Endothelial cell of umbilical vein (primary cell): ENCODE measurements at regions not wholly inside any gene's neighbourhood (a gene's known extent, or its start where the extent isn't known, plus 50 kb on each side); places are given as distances from the start of the nearest gene placed in this dataset.

Experiments
- BruUV-seq: library from RNA; stranded (reverse); fragments of 400-500 nt; replicated peaks from 2 replicates; lab custom pipeline; 2021; lab: Mats Ljungman, UMichigan
- CTCF ChIA-PET: fragments of 300-600, 350-600 bp; sonication (Branson Sonifier 250); formaldehyde crosslinking; loops from one replicate; lab custom pipeline; 2021; ENCODE audit warnings: antibody characterized with exemption, inconsistent platforms; lab: Charles Lee
- POLR2A ChIA-PET: fragments of 300-600, 350-600 bp; sonication (Branson Sonifier 250); formaldehyde crosslinking; loops from one replicate; lab custom pipeline; 2021; ENCODE audit warnings: antibody characterized with exemption, inconsistent platforms; lab: Charles Lee
- DNase-seq: peaks from one replicate; pipeline ENCODE4 v3.0.0-alpha.2; 2011; ENCODE audit warnings: low read depth, low spot score
- FAIRE-seq: peaks from 2 replicates; lab custom pipeline; 2011; peaks lifted over from hg19 to GRCh38; lab: Jason Lieb, UNC
- H2AFZ ChIP-seq: 2 replicates; pipeline ENCODE4 v1.6.0; 2012; ENCODE audit warnings: low read depth, low read length, control low read depth, inconsistent platforms
- H3K27ac ChIP-seq: 2 replicates; pipeline ENCODE4 v1.5.1; 2011; ENCODE audit warnings: low read depth, mild to moderate bottlenecking, control low read depth, low read length, moderate library complexity; ENCODE audit not compliant: insufficient read depth
- H3K27me3 ChIP-seq, 2 experiments: 2 replicates each; pipeline versions ENCODE4 v1.6.0 to v1.6.1; 2011; ENCODE audit warnings: low read length in 2 of 2, mixed read lengths in 1 of 2; ENCODE audit not compliant: control insufficient read depth in 2 of 2, insufficient read depth in 2 of 2
- H3K36me3 ChIP-seq, 2 experiments: 2 replicates in 1 of 2; 3 replicates in 1 of 2; pipeline ENCODE4 v1.5.1; 2011; ENCODE audit warnings: low read length in 2 of 2, mild to moderate bottlenecking in 1 of 2, moderate library complexity in 1 of 2; ENCODE audit not compliant: control insufficient read depth in 2 of 2, insufficient read depth in 2 of 2; ENCODE audit errors: extremely low read depth in 1 of 2
- H3K4me1 ChIP-seq: 3 replicates; pipeline ENCODE4 v1.5.1; 2011; ENCODE audit warnings: mild to moderate bottlenecking, low read length; ENCODE audit not compliant: control insufficient read depth, insufficient read depth; ENCODE audit errors: extremely low read depth
- H3K4me2 ChIP-seq: 2 replicates; pipeline ENCODE4 v1.6.1; 2011; ENCODE audit warnings: low read length, control low read depth, mixed read lengths; ENCODE audit not compliant: insufficient read depth
- H3K4me3 ChIP-seq, 3 experiments: fragments of 200-600 bp in 1 of 3; sonication (generic), shearing (Covaris generic) in 1 of 3; replicated peaks in 1 of 3; 2 replicates each; pipeline ENCODE4 v1.5.1; 2011 to 2016; ENCODE audit warnings: control low read depth in 3 of 3, low read length in 3 of 3, mild to moderate bottlenecking in 2 of 3, inconsistent platforms in 1 of 3, low read depth in 1 of 3, moderate library complexity in 1 of 3; ENCODE audit not compliant: insufficient read depth in 1 of 3
- H3K79me2 ChIP-seq: 2 replicates; pipeline ENCODE4 v1.6.0; 2012; ENCODE audit warnings: low read length, inconsistent platforms; ENCODE audit not compliant: control insufficient read depth, insufficient read depth
- H3K9ac ChIP-seq: replicated peaks from 2 replicates; pipeline ENCODE3; 2011; ENCODE audit warnings: low read length, control low read depth; ENCODE audit not compliant: insufficient read depth; ENCODE audit errors: extremely low read depth
- H3K9me1 ChIP-seq: replicated peaks from 3 replicates; pipeline ENCODE4 v1.6.0; 2011; ENCODE audit warnings: mild to moderate bottlenecking, low read length; ENCODE audit not compliant: control insufficient read depth, insufficient read depth; ENCODE audit errors: extremely low read depth
- H3K9me3 ChIP-seq: replicated peaks from 2 replicates; pipeline ENCODE4 v1.5.1; 2012; ENCODE audit warnings: low read length, inconsistent platforms; ENCODE audit not compliant: control insufficient read depth, insufficient read depth
- H4K20me1 ChIP-seq: replicated peaks from 2 replicates; pipeline ENCODE3; 2011; ENCODE audit warnings: mild to moderate bottlenecking, low read length; ENCODE audit not compliant: control insufficient read depth, insufficient read depth; ENCODE audit errors: extremely low read depth
- EZH2 ChIP-seq: IDR thresholded peaks from 2 replicates; pipeline ENCODE4 v1.6.1; 2012; ENCODE audit warnings: borderline replicate concordance, low read depth, mild to moderate bottlenecking, moderate library complexity, low read length, inconsistent platforms; ENCODE audit not compliant: severe bottlenecking
- FOS ChIP-seq: IDR thresholded peaks from 2 replicates; pipeline ENCODE4 v1.6.1; 2011; ENCODE audit warnings: mild to moderate bottlenecking, low read length, moderate library complexity, borderline replicate concordance; ENCODE audit not compliant: insufficient read depth
- GATA2 ChIP-seq: IDR thresholded peaks from 2 replicates; pipeline ENCODE4 v1.7.0; 2011; ENCODE audit warnings: low read depth, mild to moderate bottlenecking, moderate library complexity, mixed read lengths, low read length; ENCODE audit not compliant: insufficient read length, insufficient read depth
- JUN ChIP-seq: IDR thresholded peaks from 2 replicates; pipeline ENCODE4 v1.6.1; 2011; ENCODE audit warnings: borderline replicate concordance, low read depth; ENCODE audit not compliant: insufficient read length, insufficient read depth
- MYC ChIP-seq: IDR thresholded peaks from one replicate; pipeline ENCODE4 v1.6.1; 2011; ENCODE audit warnings: mild to moderate bottlenecking, low read depth, low read length
- POLR2A ChIP-seq: IDR thresholded peaks from 2 replicates; pipeline ENCODE4 v1.6.1; 2012; ENCODE audit warnings: low read depth, mild to moderate bottlenecking, control low read depth, low read length
- POLR2AphosphoS5 ChIP-seq: IDR thresholded peaks from 2 replicates; pipeline ENCODE4 v1.6.1; 2012; ENCODE audit warnings: low read depth, mild to moderate bottlenecking, control low read depth, low read length, moderate library complexity; ENCODE audit not compliant: insufficient read depth
- dilution Hi-C: fragments of 300-500 bp; cut with MboI; formaldehyde crosslinking; loops from one replicate; pipeline ENCODE4 v1.15.0; 2019; ENCODE audit warnings: low sequenced_read_pairs; ENCODE audit not compliant: extremely low pct_ligation_motif_present
- intact Hi-C: fragments of 100-400 bp; cut with micrococcal nuclease; formaldehyde crosslinking; loops from one replicate; pipeline ENCODE4 v1.10.0; 2022
- TF ChIP-seq, protein P1 (sequence below): IDR thresholded peaks from 2 replicates; pipeline ENCODE4 v1.6.1; 2011; ENCODE audit not compliant: insufficient read depth, insufficient read length
- TF ChIP-seq, protein P2 (sequence below), 2 donors: IDR thresholded peaks; 1 replicate in 1 of 2; 2 replicates in 1 of 2; pipeline ENCODE4 v1.5.1; 2011; ENCODE audit warnings: low read length in 2 of 2, mild to moderate bottlenecking in 2 of 2, moderate library complexity in 2 of 2, control low read depth in 1 of 2, inconsistent platforms in 1 of 2, low read depth in 1 of 2; ENCODE audit not compliant: insufficient read depth in 1 of 2; ENCODE audit errors: extremely low read depth in 1 of 2

DNA sequence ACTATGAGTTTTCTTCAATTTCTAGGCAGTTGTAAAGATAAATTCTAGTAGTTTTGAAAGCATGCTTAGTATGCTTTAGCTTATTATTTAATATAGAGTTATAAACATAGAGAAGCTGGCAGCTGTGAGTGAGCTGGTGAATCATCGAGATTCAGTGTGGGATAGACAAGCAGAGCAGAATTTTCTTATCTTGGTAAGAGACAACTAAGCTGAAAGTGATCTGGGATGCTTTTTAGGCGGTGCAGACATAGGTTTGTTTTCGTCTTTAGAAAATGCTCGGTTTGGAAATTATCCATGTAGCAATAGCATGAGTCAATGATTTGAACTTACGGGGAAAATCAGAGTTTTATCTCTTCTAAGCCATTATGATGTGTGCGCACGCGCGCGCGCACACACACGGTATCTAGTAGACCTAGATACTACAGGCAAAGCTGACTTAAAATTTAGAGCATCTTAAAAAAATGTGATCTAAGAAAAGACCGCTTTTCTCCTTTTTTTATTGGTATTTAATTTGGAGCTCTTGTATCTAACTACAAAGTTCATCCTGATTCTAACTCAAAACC lies 128.3 kb upstream of the MAP3K7 start:
- intact Hi-C loops (no loop called here), dilution Hi-C loops (no loop called here)
- no peak overlapping the region for H3K27ac ChIP-seq
- no peaks in the 10 kb centered on the region for H3K9me3 ChIP-seq
- H3K36me3 ChIP-seq, result no peaks in the 10 kb centered on the region
- no peak overlapping the region for H3K4me2 ChIP-seq
- BruUV-seq, result no TSS peak
- POLR2A ChIA-PET, result no interaction called here
- H3K27me3 ChIP-seq, result no peaks in the 10 kb centered on the region
- no peak overlapping the region for H3K9ac ChIP-seq
- no peaks in the 10 kb centered on the region for H4K20me1 ChIP-seq
- no peak overlapping the region for H3K4me3 ChIP-seq
- FAIRE-seq (no peak), DNase-seq (no peak)
- H3K9me1 ChIP-seq, result no peaks in the 10 kb centered on the region
- H2AFZ ChIP-seq, result no peak overlapping the region
- no peaks in the 10 kb centered on the region for H3K79me2 ChIP-seq
- CTCF ChIA-PET, result no interaction called here
- TF ChIP-seq, protein P1, sequence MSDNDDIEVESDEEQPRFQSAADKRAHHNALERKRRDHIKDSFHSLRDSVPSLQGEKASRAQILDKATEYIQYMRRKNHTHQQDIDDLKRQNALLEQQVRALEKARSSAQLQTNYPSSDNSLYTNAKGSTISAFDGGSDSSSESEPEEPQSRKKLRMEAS, result no peak
- TF ChIP-seq FOS (no peak), GATA2 (no peak), EZH2 (no peak), MYC (no peak), POLR2AphosphoS5 (no peak), POLR2A (no peak), JUN (no peak)
- TF ChIP-seq, protein P2, sequence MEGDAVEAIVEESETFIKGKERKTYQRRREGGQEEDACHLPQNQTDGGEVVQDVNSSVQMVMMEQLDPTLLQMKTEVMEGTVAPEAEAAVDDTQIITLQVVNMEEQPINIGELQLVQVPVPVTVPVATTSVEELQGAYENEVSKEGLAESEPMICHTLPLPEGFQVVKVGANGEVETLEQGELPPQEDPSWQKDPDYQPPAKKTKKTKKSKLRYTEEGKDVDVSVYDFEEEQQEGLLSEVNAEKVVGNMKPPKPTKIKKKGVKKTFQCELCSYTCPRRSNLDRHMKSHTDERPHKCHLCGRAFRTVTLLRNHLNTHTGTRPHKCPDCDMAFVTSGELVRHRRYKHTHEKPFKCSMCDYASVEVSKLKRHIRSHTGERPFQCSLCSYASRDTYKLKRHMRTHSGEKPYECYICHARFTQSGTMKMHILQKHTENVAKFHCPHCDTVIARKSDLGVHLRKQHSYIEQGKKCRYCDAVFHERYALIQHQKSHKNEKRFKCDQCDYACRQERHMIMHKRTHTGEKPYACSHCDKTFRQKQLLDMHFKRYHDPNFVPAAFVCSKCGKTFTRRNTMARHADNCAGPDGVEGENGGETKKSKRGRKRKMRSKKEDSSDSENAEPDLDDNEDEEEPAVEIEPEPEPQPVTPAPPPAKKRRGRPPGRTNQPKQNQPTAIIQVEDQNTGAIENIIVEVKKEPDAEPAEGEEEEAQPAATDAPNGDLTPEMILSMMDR (IDR thresholded peaks at IDR 0.05; ENCODE audit: extremely low read depth in 1 of 2, insufficient read depth in 1 of 2, low read depth in 1 of 2, low read length in 2 of 2), result no peak
- no peaks in the 10 kb centered on the region for H3K4me1 ChIP-seq
